GM10248 (cell line): ENCODE measurements at regions not wholly inside any gene's neighbourhood (a gene's known extent, or its start where the extent isn't known, plus 50 kb on each side); places are given as distances from the start of the nearest gene placed in this dataset.
"Not testable (repeated sequence)": the region's sequence is repeated elsewhere in the genome, so short reads cannot be mapped to it uniquely, and the experiment has no call there.

ENCODE experiments used
- CTCF ChIA-PET: fragments of 300-600 bp; sonication (Branson Sonifier 250); formaldehyde crosslinking; extraction: SDS; loops from one replicate; lab custom pipeline; 2021; ENCODE audit warnings: antibody characterized with exemption; lab: Yijun Ruan, JAX
- POLR2A ChIA-PET: fragments of 350-650 bp; sonication (Branson Sonifier 250); formaldehyde crosslinking; extraction: SDS; loops from one replicate; lab custom pipeline; 2020; ENCODE audit warnings: antibody characterized with exemption; lab: Yijun Ruan, JAX
- DNase-seq: peaks from one replicate; pipeline ENCODE4 v3.0.0; 2012; ENCODE audit errors: extremely low spot score
- CTCF ChIP-seq: IDR thresholded peaks from 2 replicates; pipeline ENCODE4 v1.5.1; 2012; ENCODE audit warnings: mild to moderate bottlenecking, low read depth; ENCODE audit errors: extremely low read depth, missing control alignments, control extremely low read depth

GRCh38 chr6:114939630-114940029, 596.8 kb upstream of the HS3ST5 start:
- ChIA-PET CTCF (no interaction called here), POLR2A (no interaction called here)
- TF ChIP-seq CTCF, result no peak
- DNase-seq, result no peak

- ChIA-PET CTCF (interaction anchor here (1.1 kb wide), 1 partner anchor 960 kb away, joined by 3 read pairs; no protein-coding TSS in a partner anchor), POLR2A (no interaction called here)
- TF ChIP-seq CTCF, result no peak
- no peak for DNase-seq
Measured at GRCh38 chr6:114936080-114936479, 593.3 kb upstream of the HS3ST5 start.

GRCh38 chr6:114934079-114934478, 591.3 kb upstream of the HS3ST5 start:
- no peak for TF ChIP-seq CTCF
- ChIA-PET CTCF (interaction anchor here (1.3 to 2.1 kb wide), 3 partner anchors 9 to 26 kb away, joined by 3 to 7 read pairs (median 5); no protein-coding TSS in a partner anchor), POLR2A (no interaction called here)
- DNase-seq, result no peak

GRCh38 chr6:114928731-114929130, 585.9 kb upstream of the HS3ST5 start:
- POLR2A ChIA-PET, CTCF ChIA-PET, DNase-seq: not testable (repeated sequence)

GRCh38 chr6:114906096-114906495, 563.3 kb upstream of the HS3ST5 start:
- TF ChIP-seq CTCF, result no peak
- DNase-seq, result no peak
- CTCF ChIA-PET, result no interaction called here
- POLR2A ChIA-PET, result no interaction called here

GRCh38 chr6:114897536-114897935, 554.7 kb upstream of the HS3ST5 start:
- no peak for DNase-seq
- POLR2A ChIA-PET, result no interaction called here
- TF ChIP-seq CTCF, result no peak
- CTCF ChIA-PET, result interaction anchor here (1.0 kb wide), 1 partner anchor 10 kb away, joined by 4 read pairs; no protein-coding TSS in a partner anchor

- TF ChIP-seq CTCF, result no peak
- ChIA-PET CTCF (no interaction called here), POLR2A (no interaction called here)
- DNase-seq, result no peak
Measured at GRCh38 chr6:114892211-114892610, 549.4 kb upstream of the HS3ST5 start.
